ENCODE measurements at regions not wholly inside any gene's neighbourhood (a gene's known extent, or its start where the extent isn't known, plus 50 kb on each side); places are given as distances from the start of the nearest gene placed in this dataset.
"Not testable (repeated sequence)": the region's sequence is repeated elsewhere in the genome, so short reads cannot be mapped to it uniquely, and the experiment has no call there.

- intact Hi-C loops (cut with DNase I): no loop called here
- no peak for DNase-seq (ENCODE audit: low spot score)
Measured at GRCh38 chr3:107001635-107002034, 375.6 kb upstream of the CCDC54 start.

GRCh38 chr3:107005352-107005751 lies 371.9 kb upstream of the CCDC54 start:
- intact Hi-C loops (cut with DNase I); DNase-seq (ENCODE audit: low spot score): not testable (repeated sequence)

- DNase-seq (ENCODE audit: low spot score): no peak
Measured at GRCh38 chr3:107008213-107008612, 369.0 kb upstream of the CCDC54 start.

GRCh38 chr3:107013641-107014040 lies 363.6 kb upstream of the CCDC54 start:
- DNase-seq (ENCODE audit: low spot score): no peak
- intact Hi-C loops (cut with DNase I): no loop called here

More at GRCh38 chr3:107008213-107008612, 369.0 kb upstream of the CCDC54 start:
- intact Hi-C loops (cut with DNase I): no loop called here

GRCh38 chr3:107024551-107025026 lies 352.6 kb upstream of the CCDC54 start:
- DNase-seq (ENCODE audit: low spot score): no peak

GRCh38 chr3:107025961-107026360 lies 351.3 kb upstream of the CCDC54 start:
- DNase-seq (ENCODE audit: low spot score): no peak
- intact Hi-C loops (cut with DNase I): no loop called here

More at GRCh38 chr3:107024551-107025026, 352.6 kb upstream of the CCDC54 start:
- intact Hi-C loops (cut with DNase I): no loop called here

GRCh38 chr3:107028086-107028485 lies 349.2 kb upstream of the CCDC54 start:
- DNase-seq (ENCODE audit: low spot score): no peak
- intact Hi-C loops (cut with DNase I): no loop called here

- intact Hi-C loops (cut with DNase I): no loop called here
- no peak for DNase-seq (ENCODE audit: low spot score)
Measured at GRCh38 chr3:107028626-107029025, 348.6 kb upstream of the CCDC54 start.

- no peak for DNase-seq (ENCODE audit: low spot score)
- intact Hi-C loops (cut with DNase I): no loop called here
Measured at GRCh38 chr3:107032111-107032510, 345.1 kb upstream of the CCDC54 start.

- intact Hi-C loops (cut with DNase I): no loop called here
- no peak for DNase-seq (ENCODE audit: low spot score)
Measured at GRCh38 chr3:107034142-107034541, 343.1 kb upstream of the CCDC54 start.

GRCh38 chr3:107035176-107035575 lies 342.1 kb upstream of the CCDC54 start:
- intact Hi-C loops (cut with DNase I): no loop called here

GRCh38 chr3:107044677-107045076 lies 332.6 kb upstream of the CCDC54 start:
- DNase-seq (ENCODE audit: low spot score): no peak
- intact Hi-C loops (cut with DNase I): no loop called here

More at GRCh38 chr3:107035176-107035575, 342.1 kb upstream of the CCDC54 start:
- DNase-seq (ENCODE audit: low spot score): no peak

- intact Hi-C loops (cut with DNase I): no loop called here
- no peak for DNase-seq (ENCODE audit: low spot score)
Measured at GRCh38 chr3:107045791-107046190, 331.4 kb upstream of the CCDC54 start.

- intact Hi-C loops (cut with DNase I): no loop called here
- DNase-seq (ENCODE audit: low spot score): no peak
Measured at GRCh38 chr3:107055181-107055942, 321.9 kb upstream of the CCDC54 start.

GRCh38 chr3:107061466-107061865 lies 315.8 kb upstream of the CCDC54 start:
- no peak for DNase-seq (ENCODE audit: low spot score)
- intact Hi-C loops (cut with DNase I): loop anchor here (10.0 kb wide), 1 partner anchor 447 kb away; no protein-coding TSS in a partner anchor

GRCh38 chr3:107062310-107062709 lies 314.9 kb upstream of the CCDC54 start:
- intact Hi-C loops (cut with DNase I): loop anchor here (10.0 kb wide), 1 partner anchor 448 kb away; no protein-coding TSS in a partner anchor
- no peak for DNase-seq (ENCODE audit: low spot score)

- intact Hi-C loops (cut with DNase I): loop anchor here (10.0 kb wide), 1 partner anchor 448 kb away; no protein-coding TSS in a partner anchor
Measured at GRCh38 chr3:107062787-107063186, 314.5 kb upstream of the CCDC54 start.

GRCh38 chr3:107063351-107063750 lies 313.9 kb upstream of the CCDC54 start:
- intact Hi-C loops (cut with DNase I): loop anchor here (10.0 kb wide), 1 partner anchor 449 kb away; no protein-coding TSS in a partner anchor
- no peak for DNase-seq (ENCODE audit: low spot score)

More at GRCh38 chr3:107062787-107063186, 314.5 kb upstream of the CCDC54 start:
- DNase-seq (ENCODE audit: low spot score): no peak

- intact Hi-C loops (cut with DNase I): loop anchor here (2.0 to 10.0 kb wide), 2 partner anchors 240 to 450 kb away; no protein-coding TSS in a partner anchor
- no peak for DNase-seq (ENCODE audit: low spot score)
Measured at GRCh38 chr3:107064405-107065060, 312.7 kb upstream of the CCDC54 start.

- intact Hi-C loops (cut with DNase I): loop anchor here (2.0 to 10.0 kb wide), 2 partner anchors 240 to 450 kb away; no protein-coding TSS in a partner anchor
- DNase-seq (ENCODE audit: low spot score): no peak
Measured at GRCh38 chr3:107065094-107065861, 312.0 kb upstream of the CCDC54 start.

Measured in cardiac septum (tissue), 1 donor.